Hematopoietic multipotent progenitor cell treated with erythropoietin and hydrocortisone succinate and interleukin-3 and kit ligand, for 4 days (in vitro differentiated cells): ENCODE measurements at regions not wholly inside any gene's neighbourhood (a gene's known extent, or its start where the extent isn't known, plus 50 kb on each side); places are given as distances from the start of the nearest gene placed in this dataset.

Experiments
- DNase-seq: peaks from one replicate; pipeline ENCODE4 v3.0.0-alpha.2; 2015

- DNase-seq = no peak
These were observed 541.7 kb upstream of the MEX3C start for GRCh38 chr18:51739044-51739666.

GRCh38 chr18:51751901-51752300, 554.4 kb upstream of the MEX3C start:
- DNase-seq = no peak

GRCh38 chr18:51753365-51754057, 556.0 kb upstream of the MEX3C start:
- no peak for DNase-seq

GRCh38 chr18:51754566-51754965, 557.1 kb upstream of the MEX3C start:
- no peak for DNase-seq

- DNase-seq = no peak
These were observed 559.9 kb upstream of the MEX3C start for GRCh38 chr18:51757255-51757924.

- DNase-seq = no peak
These were observed 564.9 kb upstream of the MEX3C start for GRCh38 chr18:51762373-51762772.

- no peak for DNase-seq
These were observed 568.3 kb upstream of the MEX3C start for GRCh38 chr18:51765606-51766360.

- no peak for DNase-seq
These were observed 569.8 kb upstream of the MEX3C start for GRCh38 chr18:51767293-51767692.

- no peak for DNase-seq
These were observed 561.9 kb upstream of the DCC start for GRCh38 chr18:51778115-51778514.

- no peak for DNase-seq
These were observed 550.1 kb upstream of the DCC start for GRCh38 chr18:51789871-51790270.

GRCh38 chr18:51801514-51801913, 538.5 kb upstream of the DCC start:
- DNase-seq = no peak

- no peak for DNase-seq
These were observed 537.2 kb upstream of the DCC start for GRCh38 chr18:51802569-51803428.

GRCh38 chr18:51807336-51807735, 532.7 kb upstream of the DCC start:
- DNase-seq = no peak

- DNase-seq = no peak
These were observed 528.1 kb upstream of the DCC start for GRCh38 chr18:51811883-51812282.

- no peak for DNase-seq
These were observed 526.3 kb upstream of the DCC start for GRCh38 chr18:51813740-51814139.

- no peak for DNase-seq
These were observed 518.4 kb upstream of the DCC start for GRCh38 chr18:51821610-51822009.

GRCh38 chr18:51824746-51825145, 515.3 kb upstream of the DCC start:
- no peak for DNase-seq

- no peak for DNase-seq
These were observed 506.1 kb upstream of the DCC start for GRCh38 chr18:51833850-51834249.

- DNase-seq = no peak
These were observed 491.3 kb upstream of the DCC start for GRCh38 chr18:51848702-51849101.

GRCh38 chr18:51852681-51853080, 487.3 kb upstream of the DCC start:
- DNase-seq = no peak

GRCh38 chr18:51857989-51858388, 482.0 kb upstream of the DCC start:
- no peak for DNase-seq

GRCh38 chr18:51861046-51861445, 479.0 kb upstream of the DCC start:
- DNase-seq = no peak
